ENCODE measurements at regions not wholly inside any gene's neighbourhood (a gene's known extent, or its start where the extent isn't known, plus 50 kb on each side); places are given as distances from the start of the nearest gene placed in this dataset.

- Histone ChIP-seq H3K27me3 (ENCODE audit: insufficient read depth in 3 of 3, low read length in 2 of 3) (no peaks in the 10 kb centered on the region), H3K27ac (no peak overlapping the region), H3K4me1 (no peaks in the 10 kb centered on the region), H3K36me3 (ENCODE audit: insufficient read depth in 1 of 2, low read depth in 1 of 2) (peaks cover 0 to 2% of the 10 kb centered on the region in 2 donors), H3K4me3 (no peak overlapping the region), H3K9me3 (no peaks in the 10 kb centered on the region)
- intact Hi-C loops (cut with DNase I), result no loop called here
- TF ChIP-seq CTCF (IDR thresholded peaks at IDR 0.05), result no peak
- WGBS, 3 donors, result 86 to 90% (median 87%) methylated on average over 6 of the region's 6 CpGs
- no peak for DNase-seq
- ATAC-seq, result no peak
These were observed 768.7 kb downstream of the BCL11B start for GRCh38 chr14:98503086-98503815.

DNA sequence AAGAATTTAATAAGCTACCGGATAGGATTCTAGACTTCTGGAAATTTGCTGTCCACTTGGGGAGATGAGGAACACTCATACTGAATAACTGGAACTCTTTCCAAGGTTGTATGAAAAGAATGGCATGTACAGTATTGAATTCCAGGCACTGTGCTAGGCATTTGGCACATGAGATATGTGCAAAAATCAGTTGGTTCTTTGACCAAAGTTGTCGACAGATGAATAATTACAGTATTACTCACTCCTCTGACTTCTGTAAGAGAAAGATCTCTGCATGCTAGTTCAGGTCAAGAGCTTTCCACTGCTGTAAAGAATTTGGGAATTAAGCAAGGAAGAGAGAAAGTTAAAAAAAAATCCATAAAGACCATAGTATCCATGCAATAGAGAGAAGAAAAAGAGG, 764.7 kb downstream of the BCL11B start:
- ATAC-seq (no peak), DNase-seq (no peak)
- Histone ChIP-seq H3K27ac (no peak overlapping the region), H3K4me1 (no peaks in the 10 kb centered on the region), H3K27me3 (ENCODE audit: insufficient read depth in 3 of 3, low read length in 2 of 3) (peaks cover 0 to 3% (median 0%) of the 10 kb centered on the region in 3 donors), H3K36me3 (ENCODE audit: insufficient read depth in 1 of 2, low read depth in 1 of 2) (no peaks in the 10 kb centered on the region), H3K9me3 (no peaks in the 10 kb centered on the region), H3K4me3 (no peak overlapping the region)
- no peak for TF ChIP-seq CTCF (IDR thresholded peaks at IDR 0.05)
- 39 to 47% (median 41%) methylated on average over 2 of the region's 2 CpGs for WGBS, 3 donors
- intact Hi-C loops (cut with DNase I), result no loop called here

DNA sequence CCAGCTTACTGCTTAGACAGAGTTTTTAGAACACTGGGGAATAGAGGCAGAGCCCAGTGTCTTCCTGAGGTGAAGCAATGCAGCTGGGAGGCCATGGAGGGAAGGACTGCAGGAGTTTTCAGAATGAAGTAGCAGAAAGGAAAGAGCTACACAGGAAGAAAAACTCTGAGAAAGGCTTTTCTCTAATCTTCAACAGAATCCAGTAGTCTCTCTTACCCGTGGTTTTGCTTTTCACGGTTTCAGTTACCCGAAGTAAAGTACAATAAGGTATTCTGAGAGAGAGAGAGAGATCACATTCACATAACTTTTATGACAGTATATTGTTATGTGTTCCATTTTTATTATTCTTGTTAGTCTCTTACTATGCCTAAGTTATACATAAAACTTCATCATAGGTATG, 761.6 kb downstream of the BCL11B start:
- WGBS, 3 donors, result 58 to 77% (median 64%) methylated on average over 3 of the region's 3 CpGs
- no peak overlapping the region for H3K4me3 ChIP-seq
- no peak for ATAC-seq
- TF ChIP-seq CTCF (IDR thresholded peaks at IDR 0.05), result no peak
- no peak overlapping the region for H3K27ac ChIP-seq
- intact Hi-C loops (cut with DNase I), result no loop called here
- H3K9me3 ChIP-seq, result no peaks in the 10 kb centered on the region
- no peak for DNase-seq
- H3K36me3 ChIP-seq (ENCODE audit: insufficient read depth in 1 of 2, low read depth in 1 of 2), result no peaks in the 10 kb centered on the region
- H3K4me1 ChIP-seq, result no peaks in the 10 kb centered on the region
- peaks cover 0 to 3% (median 0%) of the 10 kb centered on the region in 3 donors for H3K27me3 ChIP-seq (ENCODE audit: insufficient read depth in 3 of 3, low read length in 2 of 3)

DNA sequence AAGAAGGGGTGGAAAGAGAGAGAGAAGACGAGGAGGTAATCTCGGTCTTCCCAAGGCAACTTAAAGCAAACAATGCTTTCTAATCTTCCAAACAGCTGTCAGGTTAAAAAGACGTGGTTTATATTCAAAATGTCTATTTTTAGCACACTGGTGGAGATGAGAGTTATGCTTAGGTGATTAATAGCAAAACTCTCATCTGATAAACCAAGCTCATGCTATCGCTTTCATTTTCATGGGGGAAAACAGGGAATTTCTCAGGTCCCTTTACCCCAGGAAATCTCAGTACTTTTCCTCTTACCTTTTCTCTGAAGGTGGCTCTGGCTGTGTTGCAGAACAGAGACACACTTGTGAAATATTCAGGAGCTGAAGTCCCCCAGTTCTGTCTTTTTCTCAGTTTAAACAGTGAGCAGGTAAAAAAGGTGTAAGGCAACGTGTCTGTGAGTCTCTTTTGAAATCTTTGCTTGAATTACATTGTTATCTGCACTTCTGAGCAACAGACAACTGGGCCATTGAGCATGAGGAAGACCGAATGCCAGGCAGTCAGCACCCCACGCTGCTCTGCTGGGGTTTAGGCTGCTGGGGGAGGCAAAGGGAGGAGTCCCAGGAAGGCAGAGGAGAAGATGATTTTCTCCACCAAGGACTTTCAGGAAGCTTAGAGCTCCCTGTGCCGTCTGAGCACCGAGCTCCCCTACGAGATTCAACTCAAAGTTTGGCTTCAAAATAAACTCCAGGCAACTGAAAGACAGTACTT, 759.3 kb downstream of the BCL11B start:
- TF ChIP-seq CTCF (IDR thresholded peaks at IDR 0.05), result no peak
- no peak for DNase-seq
- Histone ChIP-seq H3K27me3 (ENCODE audit: insufficient read depth in 3 of 3, low read length in 2 of 3) (peaks cover 0 to 3% (median 0%) of the 10 kb centered on the region in 3 donors), H3K36me3 (ENCODE audit: insufficient read depth in 1 of 2, low read depth in 1 of 2) (no peaks in the 10 kb centered on the region), H3K4me3 (no peak overlapping the region), H3K4me1 (no peaks in the 10 kb centered on the region), H3K27ac (no peak overlapping the region), H3K9me3 (no peaks in the 10 kb centered on the region)
- whole genome bisulfite sequencing, 3 donors, result 54 to 59% (median 55%) methylated on average over 10 of the region's 10 CpGs
- ATAC-seq, result no peak
- intact Hi-C loops (cut with DNase I), result no loop called here

Measured in psoas muscle (tissue), 7 donors.